Transverse colon (tissue), 4 donors: ENCODE measurements at regions not wholly inside any gene's neighbourhood (a gene's known extent, or its start where the extent isn't known, plus 50 kb on each side); places are given as distances from the start of the nearest gene placed in this dataset.

Experiments
- DNase-seq: peaks from one replicate; pipeline ENCODE4 v3.0.0-alpha.2; 2019
- H3K27ac ChIP-seq, 4 donors: fragments of 200-600 bp; sonication (generic); 2 replicates each; pipeline ENCODE4 v1.5.1; 2016 to 2018; ENCODE audit warnings: inconsistent platforms in 4 of 4
- H3K27me3 ChIP-seq: fragments of 200-600 bp; sonication (generic); 2 replicates; pipeline ENCODE4 v1.5.1; 2017; ENCODE audit warnings: inconsistent platforms
- H3K36me3 ChIP-seq, 4 donors: fragments of 200-600 bp; sonication (generic); 2 replicates each; pipeline ENCODE4 v1.5.1; 2017 to 2019; ENCODE audit warnings: inconsistent platforms in 4 of 4
- H3K4me1 ChIP-seq, 4 donors: fragments of 200-600 bp; sonication (generic); 2 replicates each; pipeline ENCODE4 v1.5.1; 2017 to 2020; ENCODE audit warnings: inconsistent platforms in 4 of 4
- H3K4me3 ChIP-seq, 4 donors: fragments of 200-600 bp; sonication (generic); 1 replicate in 1 of 4; 2 replicates in 3 of 4; pipeline versions ENCODE4 v1.5.1 to v1.6.1; 2017 to 2019; ENCODE audit warnings: inconsistent platforms in 4 of 4
- H3K9me3 ChIP-seq, 2 donors: fragments of 200-600 bp; sonication (generic); 2 replicates each; pipeline ENCODE4 v1.5.1; 2017 to 2019; ENCODE audit warnings: inconsistent platforms in 2 of 2
- EP300 ChIP-seq: sonication (generic); formaldehyde crosslinking; IDR thresholded peaks from one replicate; pipeline ENCODE4 v1.6.1; 2017; ENCODE audit warnings: antibody characterized with exemption, low read depth
- POLR2A ChIP-seq: fragments of 450-650 bp; IDR thresholded peaks from one replicate; pipeline ENCODE4 v1.6.1; 2016; ENCODE audit warnings: antibody characterized with exemption, mild to moderate bottlenecking, moderate library complexity
- POLR2AphosphoS5 ChIP-seq, 3 donors: sonication (generic); formaldehyde crosslinking; IDR thresholded peaks; one replicate each; pipeline ENCODE4 v1.6.1; 2016; ENCODE audit warnings: antibody characterized with exemption in 3 of 3
- WGBS, 2 donors: methylation state at CpG; one replicate each; pipeline ENCODE4 v1.1.5; 2018; ENCODE audit warnings: low coverage in 1 of 2; 5-methylcytosine and 5-hydroxymethylcytosine counted together
- in situ Hi-C, 4 donors: fragments of 200-750 bp; cut with MboI; loops; one replicate each; pipeline versions ENCODE4 v1.15.0 to v1.15.1; 2017; ENCODE audit warnings: low sequenced_read_pairs in 3 of 4, low pct_ligation_motif_present in 1 of 4, low pct_unique_long_range_greater_than_20kb in 1 of 4
- intact Hi-C: fragments of 100-400 bp; cut with DNase I; formaldehyde crosslinking; loops from one replicate; pipeline ENCODE4 v1.15.1; 2023; ENCODE audit warnings: low total_unique reads
- TF ChIP-seq, protein P1 (sequence below), 5 experiments: fragments of 200-600 bp in 3 of 5; fragments of 450-650 bp in 2 of 5; sonication (generic) in 3 of 5; IDR thresholded peaks; 1 replicate in 2 of 5; 2 replicates in 3 of 5; pipeline ENCODE4 v1.5.1; 2016 to 2017; ENCODE audit warnings: antibody characterized with exemption in 5 of 5, inconsistent platforms in 3 of 5, mild to moderate bottlenecking in 2 of 5, moderate library complexity in 1 of 5

DNA sequence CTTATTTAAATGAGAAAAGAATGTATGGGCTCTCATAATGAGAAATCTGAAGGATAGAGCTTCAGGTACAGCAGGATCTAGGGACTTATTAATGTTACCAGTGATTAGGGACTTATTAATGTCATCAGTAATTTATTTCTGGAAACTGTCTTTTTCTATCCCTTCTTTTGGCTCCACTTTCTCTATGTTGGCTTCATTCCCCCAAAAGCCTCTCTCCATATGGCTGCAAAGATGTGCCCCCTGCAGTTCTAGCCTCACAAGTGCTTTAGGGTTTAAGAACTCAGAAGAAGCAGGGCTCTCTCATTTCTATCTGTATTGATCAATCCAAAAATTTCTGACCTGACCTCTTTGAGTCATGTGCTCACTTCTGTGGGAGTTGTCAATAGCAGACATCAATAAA is 480.9 kb downstream of the TXNL1 start:
- intact Hi-C loops (no loop called here), in situ Hi-C loops (no loop called here)
- Histone ChIP-seq H3K27ac (no peak overlapping the region), H3K4me3 (no peak overlapping the region), H3K27me3 (no peaks in the 10 kb centered on the region), H3K36me3 (no peaks in the 10 kb centered on the region), H3K9me3 (no peaks in the 10 kb centered on the region), H3K4me1 (peaks cover 0 to 12% (median 2%) of the 10 kb centered on the region in 4 donors)
- no peak for DNase-seq
- TF ChIP-seq EP300 (no peak), POLR2AphosphoS5 (IDR thresholded peaks at IDR 0.05) (no peak), POLR2A (no peak)
- TF ChIP-seq, protein P1, sequence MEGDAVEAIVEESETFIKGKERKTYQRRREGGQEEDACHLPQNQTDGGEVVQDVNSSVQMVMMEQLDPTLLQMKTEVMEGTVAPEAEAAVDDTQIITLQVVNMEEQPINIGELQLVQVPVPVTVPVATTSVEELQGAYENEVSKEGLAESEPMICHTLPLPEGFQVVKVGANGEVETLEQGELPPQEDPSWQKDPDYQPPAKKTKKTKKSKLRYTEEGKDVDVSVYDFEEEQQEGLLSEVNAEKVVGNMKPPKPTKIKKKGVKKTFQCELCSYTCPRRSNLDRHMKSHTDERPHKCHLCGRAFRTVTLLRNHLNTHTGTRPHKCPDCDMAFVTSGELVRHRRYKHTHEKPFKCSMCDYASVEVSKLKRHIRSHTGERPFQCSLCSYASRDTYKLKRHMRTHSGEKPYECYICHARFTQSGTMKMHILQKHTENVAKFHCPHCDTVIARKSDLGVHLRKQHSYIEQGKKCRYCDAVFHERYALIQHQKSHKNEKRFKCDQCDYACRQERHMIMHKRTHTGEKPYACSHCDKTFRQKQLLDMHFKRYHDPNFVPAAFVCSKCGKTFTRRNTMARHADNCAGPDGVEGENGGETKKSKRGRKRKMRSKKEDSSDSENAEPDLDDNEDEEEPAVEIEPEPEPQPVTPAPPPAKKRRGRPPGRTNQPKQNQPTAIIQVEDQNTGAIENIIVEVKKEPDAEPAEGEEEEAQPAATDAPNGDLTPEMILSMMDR (IDR thresholded peaks at IDR 0.05) = no peak

DNA sequence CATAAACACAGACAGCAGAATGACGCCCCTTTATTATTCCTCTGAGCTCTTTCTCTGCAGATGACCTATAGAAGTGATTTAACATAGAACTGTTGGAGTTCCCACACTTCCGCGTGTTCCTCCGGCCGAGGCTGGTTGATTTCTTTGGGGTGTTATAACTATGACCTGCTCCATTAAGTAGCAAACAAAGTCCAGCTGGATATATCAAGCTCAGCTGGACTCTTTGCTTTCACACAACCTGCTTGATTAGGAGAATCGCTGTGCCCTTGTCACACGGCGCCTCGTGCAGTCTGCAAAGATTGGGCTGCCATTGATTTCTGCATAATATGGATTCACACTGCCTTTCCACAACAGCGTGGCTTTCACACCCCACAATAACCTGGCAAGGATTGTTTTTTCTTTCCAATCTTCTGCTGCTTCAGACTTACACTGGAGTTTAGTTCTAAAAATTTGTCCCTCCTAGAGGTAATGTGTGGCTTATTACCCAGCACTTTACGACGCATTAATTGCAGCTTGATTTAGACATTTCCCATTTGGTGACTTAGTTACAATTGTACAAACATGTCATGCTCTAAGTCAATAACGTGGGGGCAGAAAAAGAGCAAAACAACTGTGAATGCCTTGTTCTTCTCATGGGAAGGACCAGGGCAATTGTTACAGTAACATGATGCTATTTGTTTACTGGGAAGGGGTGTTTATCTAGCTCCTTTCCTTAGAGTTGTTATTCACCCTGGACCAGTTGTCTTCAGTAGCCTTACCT is 485.7 kb downstream of the TXNL1 start:
- no peak overlapping the region for H3K27ac ChIP-seq
- no peaks in the 10 kb centered on the region for H3K4me1 ChIP-seq
- no peaks in the 10 kb centered on the region for H3K36me3 ChIP-seq
- H3K27me3 ChIP-seq = no peaks in the 10 kb centered on the region
- DNase-seq = no peak
- WGBS, 2 donors = 63 to 69% methylated on average over 11 to 13 of the region's 13 CpGs
- H3K9me3 ChIP-seq = no peaks in the 10 kb centered on the region
- no peak overlapping the region for H3K4me3 ChIP-seq
- TF ChIP-seq, protein P1 (IDR thresholded peaks at IDR 0.05) = no peak
- no peak for TF ChIP-seq POLR2AphosphoS5 (IDR thresholded peaks at IDR 0.05)
- TF ChIP-seq POLR2A = no peak
- TF ChIP-seq EP300 = no peak
- in situ Hi-C loops = no loop called here
- intact Hi-C loops = no loop called here

DNA sequence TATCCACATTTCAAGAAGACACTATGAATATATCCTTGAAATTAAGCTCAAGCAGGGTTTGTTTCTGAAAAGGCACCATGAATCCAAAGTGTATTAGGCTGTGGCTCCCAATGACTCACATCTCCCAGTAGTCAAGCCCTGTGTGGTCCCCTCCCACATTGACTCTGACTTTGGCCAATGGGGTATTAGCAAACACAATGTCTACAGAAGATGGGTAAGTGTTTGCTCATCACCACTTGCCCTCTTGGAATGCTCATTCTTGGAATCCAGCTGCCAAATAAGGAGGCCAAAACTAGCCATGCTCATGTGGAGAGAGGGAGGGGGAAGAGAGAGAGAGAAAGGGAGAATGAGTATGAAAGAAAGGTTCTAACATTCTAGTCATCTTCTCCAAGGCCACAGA is 490.0 kb downstream of the TXNL1 start:
- H3K9me3 ChIP-seq = no peaks in the 10 kb centered on the region
- H3K4me1 ChIP-seq = no peaks in the 10 kb centered on the region
- no peak for DNase-seq
- TF ChIP-seq EP300 (no peak), POLR2A (no peak), POLR2AphosphoS5 (IDR thresholded peaks at IDR 0.05) (no peak)
- TF ChIP-seq, protein P1 (IDR thresholded peaks at IDR 0.05) = no peak
- intact Hi-C loops (no loop called here), in situ Hi-C loops (no loop called here)
- H3K4me3 ChIP-seq = no peak overlapping the region
- no peaks in the 10 kb centered on the region for H3K36me3 ChIP-seq
- no peaks in the 10 kb centered on the region for H3K27me3 ChIP-seq
- no peak overlapping the region for H3K27ac ChIP-seq

DNA sequence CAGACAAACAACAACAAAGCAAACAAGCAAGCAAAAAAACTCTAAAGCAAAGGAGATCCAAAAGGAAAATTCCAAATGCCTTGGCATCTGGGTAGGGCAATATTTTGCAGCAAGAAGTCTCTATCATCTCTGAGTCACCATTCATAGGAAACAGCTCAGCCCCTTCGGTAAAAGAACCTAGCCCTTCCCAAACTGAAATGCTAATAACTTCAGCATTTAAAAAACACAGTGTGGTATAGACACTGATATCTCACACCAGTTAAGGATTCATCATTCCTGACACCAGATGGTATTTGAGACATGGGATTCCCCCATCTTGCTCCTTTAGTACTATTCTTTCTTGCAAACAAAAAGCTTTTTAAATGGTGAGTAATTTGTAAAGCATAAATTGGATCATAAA is 491.8 kb downstream of the TXNL1 start:
- DNase-seq = no peak
- intact Hi-C loops = no loop called here
- Histone ChIP-seq H3K27me3 (no peaks in the 10 kb centered on the region), H3K9me3 (no peaks in the 10 kb centered on the region), H3K4me3 (no peak overlapping the region), H3K27ac (no peak overlapping the region), H3K4me1 (no peaks in the 10 kb centered on the region), H3K36me3 (no peaks in the 10 kb centered on the region)
- no peak for TF ChIP-seq POLR2AphosphoS5 (IDR thresholded peaks at IDR 0.05)
- TF ChIP-seq, protein P1 (IDR thresholded peaks at IDR 0.05) = no peak
- no peak for TF ChIP-seq EP300
- no peak for TF ChIP-seq POLR2A
- in situ Hi-C loops = no loop called here
- 73% methylated on average over 1 of the region's 1 CpG; no CpG with 5 or more reads in 1 of the 2 donors for WGBS, 2 donors
